Activated CD4-positive, alpha-beta T cell treated with anti-CD3 and anti-CD28 coated beads, Interleukin-10, Interleukin-2, amounts not matched to agents 100 ng/mL and 50 ng/mL, durations not matched to agents 16 hours and 8 hours (primary cell): ENCODE measurements at regions not wholly inside any gene's neighbourhood (a gene's known extent, or its start where the extent isn't known, plus 50 kb on each side); places are given as distances from the start of the nearest gene placed in this dataset.
"Not testable (repeated sequence)": the region's sequence is repeated elsewhere in the genome, so short reads cannot be mapped to it uniquely, and the experiment has no call there.

Experiments
- DNase-seq: peaks from one replicate; pipeline ENCODE4 v3.0.0-alpha.2; 2020

- no peak for DNase-seq
Observed at GRCh38 chr16:22627043-22627442, 116.4 kb downstream of the NPIPB5 start.

GRCh38 chr16:22628994-22629393, 118.3 kb downstream of the NPIPB5 start:
- DNase-seq = no peak

GRCh38 chr16:22630242-22630641, 119.6 kb downstream of the NPIPB5 start:
- no peak for DNase-seq

- DNase-seq = no peak
Observed at GRCh38 chr16:22631264-22631663, 120.6 kb downstream of the NPIPB5 start.

GRCh38 chr16:22632606-22633005, 121.9 kb downstream of the NPIPB5 start:
- DNase-seq = no peak

- no peak for DNase-seq
Observed at GRCh38 chr16:22633280-22633679, 122.6 kb downstream of the NPIPB5 start.

- DNase-seq = no peak
Observed at GRCh38 chr16:22633799-22634198, 123.1 kb downstream of the NPIPB5 start.

GRCh38 chr16:22634954-22635353, 124.3 kb downstream of the NPIPB5 start:
- DNase-seq = no peak

GRCh38 chr16:22635357-22635761, 124.7 kb downstream of the NPIPB5 start:
- DNase-seq = no peak

- no peak for DNase-seq
Observed at GRCh38 chr16:22635801-22636200, 125.1 kb downstream of the NPIPB5 start.

GRCh38 chr16:22638393-22639206, 127.9 kb downstream of the NPIPB5 start:
- no peak for DNase-seq

- peak; percentile 23 for DNase-seq
Observed at GRCh38 chr16:22641131-22641628, 130.5 kb downstream of the NPIPB5 start.

GRCh38 chr16:22642416-22643088, 131.9 kb downstream of the NPIPB5 start:
- no peak for DNase-seq

- not testable (repeated sequence) for DNase-seq
Observed at GRCh38 chr16:22643203-22643602, 132.5 kb downstream of the NPIPB5 start.

GRCh38 chr16:22643886-22644285, 133.2 kb downstream of the NPIPB5 start:
- DNase-seq = no peak

- DNase-seq = no peak
Observed at GRCh38 chr16:22645868-22646267, 135.2 kb downstream of the NPIPB5 start.

- DNase-seq = no peak
Observed at GRCh38 chr16:22646948-22647556, 136.4 kb downstream of the NPIPB5 start.

GRCh38 chr16:22648141-22648540, 137.4 kb downstream of the NPIPB5 start:
- DNase-seq = no peak

GRCh38 chr16:22648941-22649340, 138.2 kb downstream of the NPIPB5 start:
- DNase-seq = no peak

- DNase-seq = not testable (repeated sequence)
Observed at GRCh38 chr16:22651111-22651817, 140.6 kb downstream of the NPIPB5 start.

GRCh38 chr16:22652463-22652845, 141.8 kb downstream of the NPIPB5 start:
- DNase-seq = no peak

GRCh38 chr16:22653876-22654275, 143.2 kb downstream of the NPIPB5 start:
- DNase-seq = no peak

- not testable (repeated sequence) for DNase-seq
Observed at GRCh38 chr16:22656573-22656972, 145.9 kb downstream of the NPIPB5 start.
